GM13976 (cell line): ENCODE measurements at regions not wholly inside any gene's neighbourhood (a gene's known extent, or its start where the extent isn't known, plus 50 kb on each side); places are given as distances from the start of the nearest gene placed in this dataset.

Experiments
- DNase-seq: peaks from one replicate; pipeline ENCODE4 v3.0.0; 2012; ENCODE audit warnings: low spot score
- CTCF ChIP-seq: IDR thresholded peaks from 2 replicates; pipeline ENCODE4 v1.5.1; 2012; ENCODE audit warnings: borderline replicate concordance, mild to moderate bottlenecking; ENCODE audit not compliant: insufficient read depth; ENCODE audit errors: extremely low read depth, missing control alignments, control extremely low read depth
- in situ Hi-C: fragments of 300-500 bp; cut with MboI; formaldehyde crosslinking; loops from one replicate; pipeline ENCODE4 v1.12.0; 2022; ENCODE audit warnings: low sequenced_read_pairs, mixed read lengths, inconsistent platforms; ENCODE audit not compliant: unreplicated experiment

DNA sequence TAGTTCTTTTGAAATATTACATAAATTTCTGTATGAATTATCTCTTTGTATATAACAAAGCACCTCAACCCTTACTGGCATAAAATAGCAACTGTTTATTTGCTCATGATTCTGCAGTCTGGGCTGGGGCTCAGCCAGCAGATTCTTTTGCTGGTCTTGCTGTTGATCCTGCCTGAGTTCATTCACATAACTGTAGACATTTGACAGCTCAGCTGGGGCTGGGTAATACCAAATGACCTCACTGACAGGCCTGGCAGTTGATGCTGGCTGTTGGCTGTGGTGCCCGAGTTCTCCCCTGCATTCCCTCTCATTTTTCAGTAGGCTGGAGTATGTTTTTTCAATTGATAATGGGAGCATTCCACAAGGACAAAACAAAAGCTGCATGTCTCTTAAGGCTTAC is 449.9 kb upstream of the GOLIM4 start:
- TF ChIP-seq CTCF, result no peak
- in situ Hi-C loops, result no loop called here
- DNase-seq, result no peak

- in situ Hi-C loops, result no loop called here
- no peak for TF ChIP-seq CTCF
Observed at GRCh38 chr3:168544097-168544957, 448.6 kb upstream of the GOLIM4 start.

GRCh38 chr3:168540726-168541125 is 445.0 kb upstream of the GOLIM4 start:
- in situ Hi-C loops, result no loop called here
- DNase-seq, result no peak
- TF ChIP-seq CTCF, result no peak

More at GRCh38 chr3:168544097-168544957, 448.6 kb upstream of the GOLIM4 start:
- no peak for DNase-seq

DNA sequence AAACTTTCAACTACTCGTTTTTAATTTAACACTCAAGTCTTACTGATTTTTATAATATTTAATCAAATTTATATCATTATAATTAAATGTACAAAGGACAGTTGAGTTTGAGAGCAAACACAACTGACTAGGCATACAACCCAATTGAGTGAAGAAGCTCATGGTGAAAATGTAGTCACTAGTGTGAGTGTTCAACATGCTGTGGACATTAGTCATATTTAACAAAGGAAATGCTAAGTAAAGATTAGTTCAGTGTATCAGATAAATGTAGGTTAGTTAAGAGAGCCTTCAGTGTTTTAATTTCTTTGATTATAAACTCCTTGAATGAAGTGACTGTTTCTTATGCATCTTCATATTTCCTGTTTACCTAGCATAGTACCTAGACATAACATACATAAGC is 444.2 kb upstream of the GOLIM4 start:
- DNase-seq, result no peak
- TF ChIP-seq CTCF, result no peak
- in situ Hi-C loops, result no loop called here

DNA sequence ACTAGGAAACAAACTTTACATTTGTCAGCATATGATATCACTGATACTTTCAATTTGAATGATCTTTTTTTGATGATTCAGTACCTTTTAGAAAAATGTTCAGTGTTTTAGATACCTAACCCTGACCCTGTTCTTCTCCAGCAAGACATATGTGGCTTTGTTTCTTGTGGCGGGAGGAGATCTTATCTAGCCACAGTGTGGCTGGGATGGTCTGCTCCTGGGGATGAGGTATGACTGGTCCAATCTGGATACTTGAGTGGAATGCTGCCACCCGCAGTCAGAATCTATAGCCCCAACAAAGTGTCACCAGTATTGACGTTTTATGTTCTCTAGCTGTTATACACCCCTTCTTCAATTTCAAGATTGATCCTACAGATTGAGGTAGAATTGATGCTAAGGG is 439.0 kb upstream of the GOLIM4 start:
- DNase-seq, result no peak
- in situ Hi-C loops, result no loop called here
- TF ChIP-seq CTCF, result no peak

DNA sequence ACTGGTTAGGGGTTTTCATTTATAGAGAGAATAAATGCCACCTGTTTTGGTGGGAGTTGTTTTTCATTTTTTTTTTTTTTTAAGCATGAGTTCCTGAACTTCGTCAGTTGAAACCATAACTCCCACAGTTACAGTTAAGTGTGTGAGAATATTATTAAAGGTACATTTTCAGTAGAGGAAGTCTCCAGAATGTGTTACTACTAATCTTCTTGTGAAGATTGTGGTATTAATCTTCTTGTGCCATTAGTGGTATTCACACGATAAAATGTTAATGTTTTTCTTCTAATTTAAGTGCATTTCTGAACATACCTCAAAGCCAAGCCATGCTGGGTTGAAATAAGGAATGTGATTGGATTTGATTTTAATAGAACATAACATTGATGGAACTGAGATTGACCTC is 437.9 kb upstream of the GOLIM4 start:
- TF ChIP-seq CTCF, result no peak
- DNase-seq, result no peak
- in situ Hi-C loops, result no loop called here

- in situ Hi-C loops, result no loop called here
- TF ChIP-seq CTCF, result no peak
- no peak for DNase-seq
Observed at GRCh38 chr3:168532135-168532534, 436.4 kb upstream of the GOLIM4 start.
